HEK293 (cell line): ENCODE measurements at regions not wholly inside any gene's neighbourhood (a gene's known extent, or its start where the extent isn't known, plus 50 kb on each side); places are given as distances from the start of the nearest gene placed in this dataset.

Experiments used
- CTCF ChIA-PET: fragments of 350-600 bp; formaldehyde crosslinking; extraction: SDS; loops from one replicate; lab custom pipeline; 2021; ENCODE audit warnings: antibody characterized with exemption; lab: Yijun Ruan, JAX
- POLR2A ChIA-PET: fragments of 300-600 bp; formaldehyde crosslinking; extraction: SDS; loops from one replicate; lab custom pipeline; 2020; ENCODE audit warnings: antibody characterized with exemption, inconsistent platforms; lab: Yijun Ruan, JAX
- H3K27ac ChIP-seq: fragments of 200-500 bp; sonication (Bioruptor generic); 2 replicates; pipeline ENCODE4 v1.5.1; 2014; ENCODE audit warnings: low read depth, low read length, control low read depth, inconsistent platforms; ENCODE audit errors: extremely low read depth
- H3K36me3 ChIP-seq, 2 experiments: fragments of 200-500 bp in 1 of 2; sonication (Bioruptor generic) in 1 of 2; 1 replicate in 1 of 2; 2 replicates in 1 of 2; pipeline ENCODE4 v1.5.1; 2014 to 2017; ENCODE audit warnings: inconsistent platforms in 2 of 2, low read length in 2 of 2; ENCODE audit not compliant: control insufficient read depth in 2 of 2, insufficient read depth in 1 of 2
- H3K4me1 ChIP-seq: fragments of 200-500 bp; sonication (Bioruptor generic); 2 replicates; pipeline ENCODE4 v1.5.1; 2014; ENCODE audit warnings: mild to moderate bottlenecking, low read length, inconsistent platforms; ENCODE audit not compliant: control insufficient read depth, insufficient read depth
- H3K4me3 ChIP-seq: 2 replicates; pipeline ENCODE4 v1.5.1; 2011; ENCODE audit warnings: low read depth, mild to moderate bottlenecking, control low read depth, low read length, moderate library complexity
- H3K9me3 ChIP-seq: fragments of 200-500 bp; sonication (Bioruptor generic); 2 replicates; pipeline ENCODE4 v1.5.1; 2014; ENCODE audit warnings: low read depth, low read length, inconsistent platforms; ENCODE audit not compliant: control insufficient read depth, insufficient read depth
- CTCF ChIP-seq: fragments of 450-650 bp; formaldehyde crosslinking; IDR thresholded peaks from 2 replicates; pipeline ENCODE4 v1.5.1; 2016; ENCODE audit warnings: missing biosample characterization, missing genetic modification characterization
- KLF10 ChIP-seq: fragments of 450-650 bp; IDR thresholded peaks from 2 replicates; pipeline ENCODE4 v1.5.1; 2018; ENCODE audit warnings: missing biosample characterization, mild to moderate bottlenecking, missing genetic modification characterization
- RBAK ChIP-seq: fragments of 450-650 bp; formaldehyde crosslinking; IDR thresholded peaks from 2 replicates; pipeline ENCODE4 v1.5.1; 2016; ENCODE audit warnings: missing biosample characterization, missing genetic modification characterization
- ZBTB1 ChIP-seq: fragments of 450-650 bp; formaldehyde crosslinking; IDR thresholded peaks from 2 replicates; pipeline ENCODE4 v1.5.1; 2016; ENCODE audit warnings: missing biosample characterization, missing genetic modification characterization
- ZBTB44 ChIP-seq: fragments of 450-650 bp; IDR thresholded peaks from 2 replicates; pipeline ENCODE4 v1.5.1; 2018; ENCODE audit warnings: missing biosample characterization, mild to moderate bottlenecking, missing genetic modification characterization
- ZBTB7A ChIP-seq: fragments of 450-650 bp; formaldehyde crosslinking; IDR thresholded peaks from 2 replicates; pipeline ENCODE4 v1.5.1; 2016; ENCODE audit warnings: low read depth, missing biosample characterization, missing genetic modification characterization
- ZFP41 ChIP-seq: fragments of 450-650 bp; formaldehyde crosslinking; IDR thresholded peaks from 2 replicates; pipeline ENCODE4 v1.5.1; 2016; ENCODE audit warnings: missing biosample characterization, missing genetic modification characterization, borderline replicate concordance
- ZNF18 ChIP-seq: fragments of 450-650 bp; formaldehyde crosslinking; IDR thresholded peaks from 2 replicates; pipeline ENCODE4 v1.5.1; 2016; ENCODE audit warnings: missing biosample characterization, missing genetic modification characterization
- ZNF24 ChIP-seq: fragments of 450-650 bp; formaldehyde crosslinking; IDR thresholded peaks from 2 replicates; pipeline ENCODE4 v1.5.1; 2016; ENCODE audit warnings: missing biosample characterization, missing genetic modification characterization
- ZNF341 ChIP-seq: fragments of 450-650 bp; formaldehyde crosslinking; IDR thresholded peaks from 2 replicates; pipeline ENCODE4; 2016; ENCODE audit warnings: low read depth, missing biosample characterization, missing genetic modification characterization
- ZNF350 ChIP-seq: fragments of 450-650 bp; formaldehyde crosslinking; IDR thresholded peaks from 2 replicates; pipeline ENCODE4 v1.5.0; 2017; ENCODE audit warnings: missing biosample characterization, mild to moderate bottlenecking, missing genetic modification characterization
- ZNF514 ChIP-seq: fragments of 450-650 bp; formaldehyde crosslinking; IDR thresholded peaks from 2 replicates; pipeline ENCODE4 v1.5.1; 2016; ENCODE audit warnings: missing biosample characterization, missing genetic modification characterization
- ZNF580 ChIP-seq: fragments of 450-650 bp; formaldehyde crosslinking; IDR thresholded peaks from 2 replicates; pipeline ENCODE4 v1.5.1; 2016; ENCODE audit warnings: missing biosample characterization, missing genetic modification characterization
- ZNF639 ChIP-seq: fragments of 450-650 bp; formaldehyde crosslinking; IDR thresholded peaks from 2 replicates; pipeline ENCODE4 v1.5.1; 2016; ENCODE audit warnings: missing biosample characterization, missing genetic modification characterization
- ZSCAN18 ChIP-seq: fragments of 450-650 bp; formaldehyde crosslinking; IDR thresholded peaks from 2 replicates; pipeline ENCODE4 v1.5.1; 2016; ENCODE audit warnings: missing biosample characterization, missing genetic modification characterization
- TF ChIP-seq, protein P1 (sequence below): fragments of 450-650 bp; formaldehyde crosslinking; IDR thresholded peaks from 2 replicates; pipeline ENCODE4 v1.5.1; 2017; ENCODE audit warnings: missing biosample characterization, missing genetic modification characterization
- TF ChIP-seq, protein P2 (sequence below): fragments of 450-650 bp; formaldehyde crosslinking; IDR thresholded peaks from 2 replicates; pipeline ENCODE4 v1.5.1; 2016; ENCODE audit warnings: missing biosample characterization, missing genetic modification characterization

GRCh38 chr4:89519771-89520320, 212.2 kb upstream of the GPRIN3 start:
- TF ChIP-seq ZNF514, result no peak
- no peak for TF ChIP-seq ZFP41 (tag by site-specific recombination)
- no peak for TF ChIP-seq ZBTB7A
- TF ChIP-seq ZNF580 (tag by site-specific recombination), result no peak
- TF ChIP-seq ZSCAN18, result no peak
- TF ChIP-seq RBAK (tag by site-specific recombination), result no peak
- TF ChIP-seq, protein P1, sequence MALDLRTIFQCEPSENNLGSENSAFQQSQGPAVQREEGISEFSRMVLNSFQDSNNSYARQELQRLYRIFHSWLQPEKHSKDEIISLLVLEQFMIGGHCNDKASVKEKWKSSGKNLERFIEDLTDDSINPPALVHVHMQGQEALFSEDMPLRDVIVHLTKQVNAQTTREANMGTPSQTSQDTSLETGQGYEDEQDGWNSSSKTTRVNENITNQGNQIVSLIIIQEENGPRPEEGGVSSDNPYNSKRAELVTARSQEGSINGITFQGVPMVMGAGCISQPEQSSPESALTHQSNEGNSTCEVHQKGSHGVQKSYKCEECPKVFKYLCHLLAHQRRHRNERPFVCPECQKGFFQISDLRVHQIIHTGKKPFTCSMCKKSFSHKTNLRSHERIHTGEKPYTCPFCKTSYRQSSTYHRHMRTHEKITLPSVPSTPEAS (tag by site-specific recombination), result no peak
- no peak for TF ChIP-seq CTCF (tag by site-specific recombination)
- no peak for TF ChIP-seq ZBTB1
- TF ChIP-seq ZNF341 (tag by site-specific recombination), result no peak
- no peak for TF ChIP-seq ZBTB44
- TF ChIP-seq ZNF639 (tag by site-specific recombination), result no peak
- TF ChIP-seq, protein P2, sequence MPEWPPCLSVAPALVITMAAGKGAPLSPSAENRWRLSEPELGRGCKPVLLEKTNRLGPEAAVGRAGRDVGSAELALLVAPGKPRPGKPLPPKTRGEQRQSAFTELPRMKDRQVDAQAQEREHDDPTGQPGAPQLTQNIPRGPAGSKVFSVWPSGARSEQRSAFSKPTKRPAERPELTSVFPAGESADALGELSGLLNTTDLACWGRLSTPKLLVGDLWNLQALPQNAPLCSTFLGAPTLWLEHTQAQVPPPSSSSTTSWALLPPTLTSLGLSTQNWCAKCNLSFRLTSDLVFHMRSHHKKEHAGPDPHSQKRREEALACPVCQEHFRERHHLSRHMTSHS, result no peak
- no peak for TF ChIP-seq KLF10 (tag by site-specific recombination)
- TF ChIP-seq ZNF24 (tag by site-specific recombination), result no peak
- no peak for TF ChIP-seq ZNF350 (tag by site-specific recombination)
- no peak for TF ChIP-seq ZNF18 (tag by site-specific recombination)
- H3K27ac ChIP-seq, result no peak overlapping the region
- no peaks in the 10 kb centered on the region for H3K36me3 ChIP-seq
- POLR2A ChIA-PET, result no interaction called here
- H3K9me3 ChIP-seq, result no peaks in the 10 kb centered on the region
- CTCF ChIA-PET, result no interaction called here
- H3K4me1 ChIP-seq, result no peaks in the 10 kb centered on the region
- H3K4me3 ChIP-seq, result no peak overlapping the region
